ENCODE measurements at regions not wholly inside any gene's neighbourhood (a gene's known extent, or its start where the extent isn't known, plus 50 kb on each side); places are given as distances from the start of the nearest gene placed in this dataset.

DNA sequence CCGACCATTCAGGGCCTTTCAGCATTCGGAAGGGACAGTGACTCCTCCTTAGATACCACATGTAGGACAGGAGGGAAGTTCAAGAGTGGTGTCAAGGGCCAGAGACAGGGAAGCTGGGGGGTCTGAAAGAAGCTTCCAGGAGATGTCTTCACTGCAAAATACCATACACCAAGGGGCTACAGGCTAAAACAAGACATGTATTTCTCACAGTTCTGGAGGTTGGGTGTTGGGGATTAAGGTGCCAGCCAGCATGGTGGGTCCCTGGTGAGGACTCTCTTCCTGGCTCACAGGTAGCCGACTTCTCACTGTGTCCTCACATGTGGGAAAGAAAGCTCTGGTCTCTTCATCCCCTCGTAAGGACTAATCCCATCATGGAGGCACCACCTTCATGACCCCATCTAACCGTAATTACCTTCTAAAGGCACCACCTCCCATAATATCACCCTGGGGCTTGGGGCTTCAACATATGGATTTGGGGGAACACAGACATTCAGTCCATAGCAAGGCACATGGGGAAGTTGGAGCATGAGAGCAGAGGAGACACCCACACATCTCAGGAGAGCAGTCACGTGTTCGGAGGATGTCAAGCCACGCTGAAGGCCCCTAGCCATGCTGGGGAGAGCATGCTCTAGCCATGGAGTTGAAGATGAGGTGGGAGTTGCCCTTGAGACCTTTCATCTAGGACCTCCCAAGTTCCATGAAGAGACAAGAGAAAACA is 73.9 kb upstream of the GDF10 start:
- no peak overlapping the region for H3K4me3 ChIP-seq (ENCODE audit: low read depth, low read length)
- TF ChIP-seq, protein P1, sequence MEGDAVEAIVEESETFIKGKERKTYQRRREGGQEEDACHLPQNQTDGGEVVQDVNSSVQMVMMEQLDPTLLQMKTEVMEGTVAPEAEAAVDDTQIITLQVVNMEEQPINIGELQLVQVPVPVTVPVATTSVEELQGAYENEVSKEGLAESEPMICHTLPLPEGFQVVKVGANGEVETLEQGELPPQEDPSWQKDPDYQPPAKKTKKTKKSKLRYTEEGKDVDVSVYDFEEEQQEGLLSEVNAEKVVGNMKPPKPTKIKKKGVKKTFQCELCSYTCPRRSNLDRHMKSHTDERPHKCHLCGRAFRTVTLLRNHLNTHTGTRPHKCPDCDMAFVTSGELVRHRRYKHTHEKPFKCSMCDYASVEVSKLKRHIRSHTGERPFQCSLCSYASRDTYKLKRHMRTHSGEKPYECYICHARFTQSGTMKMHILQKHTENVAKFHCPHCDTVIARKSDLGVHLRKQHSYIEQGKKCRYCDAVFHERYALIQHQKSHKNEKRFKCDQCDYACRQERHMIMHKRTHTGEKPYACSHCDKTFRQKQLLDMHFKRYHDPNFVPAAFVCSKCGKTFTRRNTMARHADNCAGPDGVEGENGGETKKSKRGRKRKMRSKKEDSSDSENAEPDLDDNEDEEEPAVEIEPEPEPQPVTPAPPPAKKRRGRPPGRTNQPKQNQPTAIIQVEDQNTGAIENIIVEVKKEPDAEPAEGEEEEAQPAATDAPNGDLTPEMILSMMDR (IDR thresholded peaks at IDR 0.05; ENCODE audit: control insufficient read depth, extremely low read depth, insufficient read depth), result no peak
- no peak for DNase-seq (ENCODE audit: low read depth)

- TF ChIP-seq, protein P1 (IDR thresholded peaks at IDR 0.05; ENCODE audit: control insufficient read depth, extremely low read depth, insufficient read depth), result no peak
- no peak overlapping the region for H3K4me3 ChIP-seq (ENCODE audit: low read depth, low read length)
- no peak for DNase-seq (ENCODE audit: low read depth)
Observed at GRCh38 chr10:47230482-47230881, 69.5 kb upstream of the GDF10 start.

- TF ChIP-seq, protein P1 (IDR thresholded peaks at IDR 0.05; ENCODE audit: control insufficient read depth, extremely low read depth, insufficient read depth), result no peak
- no peak for DNase-seq (ENCODE audit: low read depth)
- H3K4me3 ChIP-seq (ENCODE audit: low read depth, low read length), result no peak overlapping the region
Observed at GRCh38 chr10:47230957-47231356, 69.0 kb upstream of the GDF10 start.

DNA sequence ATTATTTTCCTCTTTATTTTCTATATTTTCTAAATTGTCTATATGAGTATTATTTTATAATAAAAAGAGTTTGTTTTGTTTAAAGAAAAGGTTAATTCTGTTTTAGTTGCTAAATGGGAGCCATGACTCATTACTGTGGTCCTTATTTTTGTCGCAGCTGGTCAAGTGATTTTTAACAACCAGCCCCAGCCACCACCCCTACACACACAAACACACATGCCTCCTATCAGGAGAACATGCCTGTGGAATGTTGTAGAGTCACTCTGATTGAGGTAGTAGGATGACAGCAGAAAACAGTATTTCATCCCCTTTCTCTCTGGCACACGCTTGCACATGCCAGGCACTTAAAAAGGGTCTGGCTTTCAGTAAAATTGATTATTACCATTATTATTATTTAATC is 68.6 kb upstream of the GDF10 start:
- DNase-seq (ENCODE audit: low read depth), result no peak
- H3K4me3 ChIP-seq (ENCODE audit: low read depth, low read length), result no peak overlapping the region
- TF ChIP-seq, protein P1 (IDR thresholded peaks at IDR 0.05; ENCODE audit: control insufficient read depth, extremely low read depth, insufficient read depth), result no peak

DNA sequence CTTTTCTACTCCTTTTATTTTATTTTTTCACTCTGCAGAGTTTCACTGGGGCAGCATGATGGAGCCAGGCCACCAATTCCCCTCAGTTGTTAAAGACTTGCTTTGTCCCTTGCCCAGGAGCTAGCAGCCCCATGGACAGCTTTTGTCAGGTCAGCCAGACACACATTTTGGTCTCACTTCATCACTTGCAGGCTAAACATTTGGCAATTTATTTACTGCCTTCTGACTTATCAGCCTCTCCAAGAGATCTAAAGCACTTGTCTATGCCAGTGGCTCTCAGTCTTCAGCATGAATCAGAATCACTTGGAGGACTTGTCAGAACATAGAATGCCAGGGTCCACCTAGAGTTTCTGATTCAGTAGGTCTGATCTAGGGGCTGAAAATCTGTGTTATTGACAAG is 66.4 kb upstream of the GDF10 start:
- no peak for DNase-seq (ENCODE audit: low read depth)
- TF ChIP-seq, protein P1 (IDR thresholded peaks at IDR 0.05; ENCODE audit: control insufficient read depth, extremely low read depth, insufficient read depth), result no peak
- H3K4me3 ChIP-seq (ENCODE audit: low read depth, low read length), result no peak overlapping the region

DNA sequence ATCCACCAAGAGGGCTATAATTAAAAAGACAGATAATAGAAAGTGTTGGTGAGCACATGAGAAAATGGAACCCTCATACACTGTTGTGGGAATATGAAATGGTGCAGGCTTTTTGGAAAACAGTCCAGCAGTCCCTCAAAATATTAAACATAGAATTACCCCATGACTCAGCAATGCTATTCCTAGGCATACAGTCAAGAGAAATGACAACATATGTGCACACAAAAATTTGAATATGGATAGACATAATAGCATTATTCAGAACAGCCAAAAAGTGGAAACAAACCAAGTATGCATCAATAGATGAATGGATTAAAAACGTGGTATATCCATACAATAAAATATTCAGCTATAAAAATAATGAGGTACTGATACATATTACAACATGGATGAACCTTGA is 64.5 kb upstream of the GDF10 start:
- TF ChIP-seq, protein P1 (IDR thresholded peaks at IDR 0.05; ENCODE audit: control insufficient read depth, extremely low read depth, insufficient read depth), result no peak
- H3K4me3 ChIP-seq (ENCODE audit: low read depth, low read length), result no peak overlapping the region
- DNase-seq (ENCODE audit: low read depth), result no peak

Measured in LNCaP clone FGC (cell line).